ENCODE measurements at regions not wholly inside any gene's neighbourhood (a gene's known extent, or its start where the extent isn't known, plus 50 kb on each side); places are given as distances from the start of the nearest gene placed in this dataset.

DNA sequence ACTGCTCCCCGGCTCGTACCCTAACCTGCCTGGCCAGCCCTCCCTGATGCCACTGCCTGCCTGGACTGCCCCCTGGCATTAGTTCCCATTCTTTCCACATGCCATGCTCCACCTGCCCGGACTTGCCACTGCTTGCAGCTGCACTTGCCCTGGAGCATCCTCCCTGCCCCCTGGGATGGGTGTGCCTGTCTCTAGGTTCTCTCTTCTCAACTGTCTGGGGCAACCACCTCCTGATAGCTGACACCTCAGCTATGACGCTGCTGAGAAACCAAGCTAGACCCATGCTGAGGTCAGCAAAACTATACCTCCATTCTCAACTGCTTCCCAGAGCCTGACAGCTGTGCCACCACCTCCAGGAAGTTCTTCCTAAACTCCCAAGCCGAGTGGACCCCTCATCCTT lies 72.1 kb downstream of the PERP start:
- no peak for TF ChIP-seq CTCF (conservative IDR thresholded peaks at IDR 0.05; ENCODE audit: low read depth, low read length)
- no peak overlapping the region for H3K4me3 ChIP-seq (ENCODE audit: low read depth, low read length)
- DNase-seq (ENCODE audit: low read depth) = no peak

- no peak overlapping the region for H3K4me3 ChIP-seq (ENCODE audit: low read depth, low read length)
- no peak for TF ChIP-seq CTCF (conservative IDR thresholded peaks at IDR 0.05; ENCODE audit: low read depth, low read length)
- DNase-seq (ENCODE audit: low read depth) = no peak
These were observed 71.1 kb downstream of the PERP start for GRCh38 chr6:138036111-138036510.

DNA sequence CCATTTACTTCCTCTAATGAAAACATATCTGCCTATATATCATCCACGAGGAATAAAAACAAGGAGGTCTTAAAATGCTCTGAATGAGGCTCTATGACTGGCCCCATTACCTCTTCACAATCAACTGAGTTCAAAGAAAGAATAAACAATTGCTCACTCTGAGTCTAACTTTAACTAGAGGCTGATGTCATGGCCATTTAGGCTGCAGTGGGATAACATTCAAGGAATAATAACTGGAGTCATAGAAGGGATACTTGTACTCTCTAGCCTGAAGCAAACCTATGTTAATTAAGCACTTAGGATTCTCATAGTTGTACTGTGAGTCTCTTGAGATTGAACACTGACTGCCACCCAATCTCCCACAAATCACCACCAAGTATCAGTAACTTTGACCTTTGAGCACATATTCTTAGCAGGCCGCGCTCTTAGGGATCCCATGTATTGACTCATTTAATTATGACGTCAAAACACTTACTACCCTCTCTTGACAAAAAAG lies 70.2 kb downstream of the PERP start:
- no peak overlapping the region for H3K4me3 ChIP-seq (ENCODE audit: low read depth, low read length)
- TF ChIP-seq CTCF (conservative IDR thresholded peaks at IDR 0.05; ENCODE audit: low read depth, low read length) = no peak
- no peak for DNase-seq (ENCODE audit: low read depth)

DNA sequence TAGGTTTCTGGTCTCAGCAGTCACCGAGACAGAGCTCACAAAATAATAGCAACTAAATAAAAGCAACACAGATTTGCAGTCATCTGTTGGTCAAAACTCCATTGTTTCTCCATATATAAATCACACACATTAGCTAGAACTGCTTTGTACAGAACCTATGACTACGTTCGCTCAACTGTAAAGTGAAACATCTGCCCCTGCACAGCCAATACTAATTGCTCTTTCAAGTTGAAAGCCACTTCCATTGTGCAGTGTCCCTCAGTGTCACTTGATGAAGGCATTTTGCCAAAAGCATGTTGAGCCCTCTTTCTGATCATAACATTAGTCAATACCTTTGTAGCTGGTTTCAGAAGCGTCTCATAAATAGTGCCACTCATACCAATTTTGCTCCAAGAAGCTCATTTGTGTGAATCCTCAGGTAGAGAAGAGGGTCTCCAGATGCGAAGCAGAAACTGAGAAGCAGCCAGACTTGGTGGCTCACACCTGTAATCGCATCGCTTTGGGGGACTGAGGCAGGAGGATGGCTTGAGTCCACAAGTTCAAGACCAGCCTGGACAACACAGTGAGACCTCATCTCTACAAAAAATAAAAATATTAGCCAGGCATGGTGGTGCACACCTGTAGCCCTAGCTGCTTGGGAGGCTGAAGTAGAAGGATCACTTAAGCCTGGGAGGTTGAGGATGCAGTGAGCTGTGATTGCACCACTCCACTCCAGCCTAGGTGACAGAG lies 68.9 kb downstream of the PERP start:
- DNase-seq (ENCODE audit: low read depth) = no peak
- no peak for TF ChIP-seq CTCF (conservative IDR thresholded peaks at IDR 0.05; ENCODE audit: low read depth, low read length)
- H3K4me3 ChIP-seq (ENCODE audit: low read depth, low read length) = no peak overlapping the region
